GM21381 (cell line): ENCODE measurements at regions not wholly inside any gene's neighbourhood (a gene's known extent, or its start where the extent isn't known, plus 50 kb on each side); places are given as distances from the start of the nearest gene placed in this dataset.

Experiments used
- ATAC-seq: cut with Tn5 transposase; IDR thresholded peaks from one replicate; pipeline ENCODE4 v1.9.1; 2021; ENCODE audit warnings: mild to moderate bottlenecking, moderate library complexity; ENCODE audit not compliant: unreplicated experiment

GRCh38 chr17:77819497-77819896 is 139.0 kb upstream of the TNRC6C start:
- ATAC-seq, result no peak

- ATAC-seq, result no peak
These were observed 137.4 kb upstream of the TNRC6C start for GRCh38 chr17:77821114-77821513.

GRCh38 chr17:77822302-77823030 is 136.0 kb upstream of the TNRC6C start:
- ATAC-seq, result no peak

- ATAC-seq, result no peak
These were observed 134.3 kb upstream of the TNRC6C start for GRCh38 chr17:77824102-77824779.

GRCh38 chr17:77824780-77825280 is 133.7 kb upstream of the TNRC6C start:
- no peak for ATAC-seq

GRCh38 chr17:77825621-77826020 is 132.9 kb upstream of the TNRC6C start:
- no peak for ATAC-seq

GRCh38 chr17:77826132-77826873 is 132.2 kb upstream of the TNRC6C start:
- ATAC-seq, result no peak

- no peak for ATAC-seq
These were observed 131.5 kb upstream of the TNRC6C start for GRCh38 chr17:77827039-77827438.

- no peak for ATAC-seq
These were observed 131.0 kb upstream of the TNRC6C start for GRCh38 chr17:77827511-77827910.

- no peak for ATAC-seq
These were observed 129.6 kb upstream of the TNRC6C start for GRCh38 chr17:77828749-77829539.

- ATAC-seq, result no peak
These were observed 128.4 kb upstream of the TNRC6C start for GRCh38 chr17:77829843-77830799.

- ATAC-seq, result no peak
These were observed 127.6 kb upstream of the TNRC6C start for GRCh38 chr17:77830816-77831473.

- no peak for ATAC-seq
These were observed 126.9 kb upstream of the TNRC6C start for GRCh38 chr17:77831474-77832179.

GRCh38 chr17:77832180-77832560 is 126.3 kb upstream of the TNRC6C start:
- no peak for ATAC-seq

GRCh38 chr17:77833769-77834168 is 124.7 kb upstream of the TNRC6C start:
- no peak for ATAC-seq

- no peak for ATAC-seq
These were observed 124.1 kb upstream of the TNRC6C start for GRCh38 chr17:77834170-77835115.

GRCh38 chr17:77836557-77837041 is 121.9 kb upstream of the TNRC6C start:
- ATAC-seq, result no peak
